ENCODE measurements at regions not wholly inside any gene's neighbourhood (a gene's known extent, or its start where the extent isn't known, plus 50 kb on each side); places are given as distances from the start of the nearest gene placed in this dataset.

GRCh38 chr6:108795122-108795521, 53.1 kb upstream of the ARMC2 start:
- Histone ChIP-seq H3K4me1 (peaks cover 5 to 12% of the 10 kb centered on the region in 2 donors), H3K4me3 (no peak overlapping the region), H3K36me3 (no peaks in the 10 kb centered on the region), H3K27ac (no peak overlapping the region), H3K9me3 (no peaks in the 10 kb centered on the region), H3K27me3 (no peaks in the 10 kb centered on the region)
- ATAC-seq: no peak
- no peak for TF ChIP-seq CTCF (IDR thresholded peaks at IDR 0.05 in 4 of 5, conservative IDR thresholded peaks at IDR 0.05 in 1 of 5)
- no peak for TF ChIP-seq POLR2A (IDR thresholded peaks at IDR 0.05)
- in situ Hi-C loops (cut with MboI; ENCODE audit: low sequenced_read_pairs in 4 of 4) (no loop called here), intact Hi-C loops (cut with DNase I; ENCODE audit: low total_unique reads) (no loop called here)
- DNase-seq: no peak

GRCh38 chr6:108795814-108796213, 52.4 kb upstream of the ARMC2 start:
- H3K27ac ChIP-seq: no peak overlapping the region
- DNase-seq (no peak), ATAC-seq (no peak)
- TF ChIP-seq POLR2A (IDR thresholded peaks at IDR 0.05): no peak
- TF ChIP-seq CTCF (IDR thresholded peaks at IDR 0.05 in 4 of 5, conservative IDR thresholded peaks at IDR 0.05 in 1 of 5): no peak
- no peaks in the 10 kb centered on the region for H3K9me3 ChIP-seq
- no peaks in the 10 kb centered on the region for H3K36me3 ChIP-seq
- no peaks in the 10 kb centered on the region for H3K27me3 ChIP-seq
- H3K4me1 ChIP-seq: peaks cover 12 to 19% of the 10 kb centered on the region in 2 donors
- intact Hi-C loops (cut with DNase I; ENCODE audit: low total_unique reads) (no loop called here), in situ Hi-C loops (cut with MboI; ENCODE audit: low sequenced_read_pairs in 4 of 4) (no loop called here)
- no peak overlapping the region for H3K4me3 ChIP-seq

GRCh38 chr6:108796875-108797274, 51.3 kb upstream of the ARMC2 start:
- ATAC-seq (no peak), DNase-seq (no peak)
- Histone ChIP-seq H3K27me3 (no peaks in the 10 kb centered on the region), H3K4me3 (no peak overlapping the region), H3K27ac (no peak overlapping the region), H3K9me3 (no peaks in the 10 kb centered on the region), H3K4me1 (peaks cover 21 to 24% of the 10 kb centered on the region in 2 donors), H3K36me3 (no peaks in the 10 kb centered on the region)
- intact Hi-C loops (cut with DNase I; ENCODE audit: low total_unique reads): no loop called here
- TF ChIP-seq CTCF (IDR thresholded peaks at IDR 0.05 in 4 of 5, conservative IDR thresholded peaks at IDR 0.05 in 1 of 5) (no peak), POLR2A (IDR thresholded peaks at IDR 0.05) (no peak)
- in situ Hi-C loops (cut with MboI; ENCODE audit: low sequenced_read_pairs in 4 of 4): no loop called here

GRCh38 chr6:108797951-108798669, 50.1 kb upstream of the ARMC2 start:
- ATAC-seq (no peak), DNase-seq (no peak)
- Histone ChIP-seq H3K4me1 (peaks cover 21 to 24% of the 10 kb centered on the region in 2 donors), H3K4me3 (no peak overlapping the region), H3K9me3 (no peaks in the 10 kb centered on the region), H3K36me3 (no peaks in the 10 kb centered on the region), H3K27ac (no peak overlapping the region), H3K27me3 (no peaks in the 10 kb centered on the region)
- in situ Hi-C loops (cut with MboI; ENCODE audit: low sequenced_read_pairs in 4 of 4) (no loop called here), intact Hi-C loops (cut with DNase I; ENCODE audit: low total_unique reads) (no loop called here)
- TF ChIP-seq CTCF (IDR thresholded peaks at IDR 0.05 in 4 of 5, conservative IDR thresholded peaks at IDR 0.05 in 1 of 5): no peak
- no peak for TF ChIP-seq POLR2A (IDR thresholded peaks at IDR 0.05)
